Smooth muscle cell (in vitro differentiated cells): ENCODE measurements at regions not wholly inside any gene's neighbourhood (a gene's known extent, or its start where the extent isn't known, plus 50 kb on each side); places are given as distances from the start of the nearest gene placed in this dataset.
A peak's percentile ranks its signal among the peaks of the same experiment; 100 is the strongest.

ENCODE experiments used
- DNase-seq: peaks from one replicate; lab custom pipeline; 2025; ENCODE audit not compliant: unreplicated experiment; lab: John Stamatoyannopoulos, UW
- H2AFZ ChIP-seq: fragments of 200-600 bp; sonication (generic); 2 replicates; pipeline ENCODE4 v1.6.0; 2016; ENCODE audit warnings: antibody characterized with exemption, low read depth, mild to moderate bottlenecking
- H3F3A ChIP-seq: fragments of 200-600 bp; sonication (generic); 2 replicates; pipeline ENCODE4 v1.6.0; 2017; ENCODE audit warnings: antibody characterized with exemption, low read depth
- H3K27ac ChIP-seq: fragments of 200-600 bp; sonication (generic); 2 replicates; pipeline ENCODE4 v1.5.1; 2016; ENCODE audit warnings: low read depth, mild to moderate bottlenecking
- H3K27me3 ChIP-seq: fragments of 200-600 bp; sonication (generic); 2 replicates; pipeline ENCODE4 v1.6.1; 2016; ENCODE audit warnings: low read depth, mild to moderate bottlenecking
- H3K36me3 ChIP-seq: fragments of 200-600 bp; sonication (generic); 2 replicates; pipeline ENCODE4 v1.5.1; 2016; ENCODE audit warnings: low read depth
- H3K4me1 ChIP-seq: fragments of 200-600 bp; sonication (generic); 2 replicates; pipeline ENCODE4 v1.5.1; 2016; ENCODE audit warnings: low read depth
- H3K4me2 ChIP-seq: fragments of 200-600 bp; sonication (generic); 2 replicates; pipeline ENCODE4 v1.6.0; 2016; ENCODE audit warnings: mild to moderate bottlenecking
- H3K4me3 ChIP-seq: fragments of 200-600 bp; sonication (generic); 2 replicates; pipeline ENCODE4 v1.5.1; 2016; ENCODE audit warnings: mild to moderate bottlenecking
- H3K79me2 ChIP-seq: fragments of 200-600 bp; sonication (generic); 2 replicates; pipeline ENCODE4 v1.6.0; 2016; ENCODE audit warnings: low read depth, mild to moderate bottlenecking
- H3K9ac ChIP-seq: fragments of 200-600 bp; sonication (generic); 2 replicates; pipeline ENCODE4 v1.6.0; 2016; ENCODE audit warnings: low read depth
- H3K9me3 ChIP-seq: fragments of 200-600 bp; sonication (generic); replicated peaks from 2 replicates; pipeline ENCODE4 v1.5.1; 2016; ENCODE audit warnings: low read depth
- H4K20me1 ChIP-seq: fragments of 200-600 bp; sonication (generic); 2 replicates; pipeline ENCODE4 v1.6.0; 2016; ENCODE audit warnings: low read depth
- CTCF ChIP-seq: fragments of 200-600 bp; sonication (generic); IDR thresholded peaks from 2 replicates; pipeline ENCODE4 v1.5.1; 2017; ENCODE audit warnings: borderline replicate concordance, mild to moderate bottlenecking, antibody characterized with exemption; ENCODE audit not compliant: insufficient read depth, poor library complexity, severe bottlenecking
- WGBS: methylation state at CpG from one replicate; pipeline ENCODE4 v1.1.7; 2016; ENCODE audit warnings: low lambda C conversion rate; 5-methylcytosine and 5-hydroxymethylcytosine counted together

GRCh38 chr9:13429301-13430190 lies 150.1 kb upstream of the MPDZ start:
- no peaks in the 10 kb centered on the region for H3K4me1 ChIP-seq
- 88% methylated on average over 13 of the region's 13 CpGs for WGBS
- no peak for DNase-seq

GRCh38 chr9:13428766-13429165 lies 149.3 kb upstream of the MPDZ start:
- Histone ChIP-seq H3F3A (no peaks in the 10 kb centered on the region), H2AFZ (no peak overlapping the region), H3K4me2 (no peak overlapping the region)

More at GRCh38 chr9:13429301-13430190, 150.1 kb upstream of the MPDZ start:
- Histone ChIP-seq H3K79me2 (no peaks in the 10 kb centered on the region), H4K20me1 (no peaks in the 10 kb centered on the region), H3F3A (no peaks in the 10 kb centered on the region), H3K4me2 (no peak overlapping the region), H3K9me3 (no peaks in the 10 kb centered on the region), H3K36me3 (no peaks in the 10 kb centered on the region), H3K27me3 (no peaks in the 10 kb centered on the region), H2AFZ (no peak overlapping the region), H3K4me3 (no peak overlapping the region), H3K27ac (no peak overlapping the region), H3K9ac (no peak overlapping the region)
- no peak for TF ChIP-seq CTCF

GRCh38 chr9:13427587-13427986 lies 148.1 kb upstream of the MPDZ start:
- Histone ChIP-seq H3K9me3 (no peaks in the 10 kb centered on the region), H3K79me2 (no peaks in the 10 kb centered on the region), H3F3A (no peaks in the 10 kb centered on the region), H4K20me1 (no peaks in the 10 kb centered on the region), H3K36me3 (no peaks in the 10 kb centered on the region), H3K4me1 (no peaks in the 10 kb centered on the region), H3K4me3 (no peak overlapping the region), H3K4me2 (no peak overlapping the region), H3K27ac (no peak overlapping the region), H3K27me3 (no peaks in the 10 kb centered on the region), H3K9ac (no peak overlapping the region), H2AFZ (no peak overlapping the region)
- no peak for DNase-seq
- WGBS, result 0% methylated on average over 3 of the region's 3 CpGs
- TF ChIP-seq CTCF, result peak; percentile 89

More at GRCh38 chr9:13428766-13429165, 149.3 kb upstream of the MPDZ start:
- Histone ChIP-seq H3K4me1 (no peaks in the 10 kb centered on the region), H3K36me3 (no peaks in the 10 kb centered on the region), H3K4me3 (no peak overlapping the region), H4K20me1 (no peaks in the 10 kb centered on the region), H3K9ac (no peak overlapping the region), H3K9me3 (no peaks in the 10 kb centered on the region), H3K27ac (no peak overlapping the region), H3K79me2 (no peaks in the 10 kb centered on the region), H3K27me3 (no peaks in the 10 kb centered on the region)
- no peak for DNase-seq
- no peak for TF ChIP-seq CTCF
- 85% methylated on average over 4 of the region's 4 CpGs for whole genome bisulfite sequencing
